ENCODE measurements at regions not wholly inside any gene's neighbourhood (a gene's known extent, or its start where the extent isn't known, plus 50 kb on each side); places are given as distances from the start of the nearest gene placed in this dataset.

GRCh38 chr6:137717074-137718073 is 149.7 kb upstream of the TNFAIP3 start (continued):
- no peak for TF ChIP-seq POLR2AphosphoS2 (IDR thresholded peaks at IDR 0.05; ENCODE audit: low read depth, low read length)
- TF ChIP-seq REST (IDR thresholded peaks at IDR 0.05; ENCODE audit: low read depth, low read length) = no peak
- TF ChIP-seq, protein P1, sequence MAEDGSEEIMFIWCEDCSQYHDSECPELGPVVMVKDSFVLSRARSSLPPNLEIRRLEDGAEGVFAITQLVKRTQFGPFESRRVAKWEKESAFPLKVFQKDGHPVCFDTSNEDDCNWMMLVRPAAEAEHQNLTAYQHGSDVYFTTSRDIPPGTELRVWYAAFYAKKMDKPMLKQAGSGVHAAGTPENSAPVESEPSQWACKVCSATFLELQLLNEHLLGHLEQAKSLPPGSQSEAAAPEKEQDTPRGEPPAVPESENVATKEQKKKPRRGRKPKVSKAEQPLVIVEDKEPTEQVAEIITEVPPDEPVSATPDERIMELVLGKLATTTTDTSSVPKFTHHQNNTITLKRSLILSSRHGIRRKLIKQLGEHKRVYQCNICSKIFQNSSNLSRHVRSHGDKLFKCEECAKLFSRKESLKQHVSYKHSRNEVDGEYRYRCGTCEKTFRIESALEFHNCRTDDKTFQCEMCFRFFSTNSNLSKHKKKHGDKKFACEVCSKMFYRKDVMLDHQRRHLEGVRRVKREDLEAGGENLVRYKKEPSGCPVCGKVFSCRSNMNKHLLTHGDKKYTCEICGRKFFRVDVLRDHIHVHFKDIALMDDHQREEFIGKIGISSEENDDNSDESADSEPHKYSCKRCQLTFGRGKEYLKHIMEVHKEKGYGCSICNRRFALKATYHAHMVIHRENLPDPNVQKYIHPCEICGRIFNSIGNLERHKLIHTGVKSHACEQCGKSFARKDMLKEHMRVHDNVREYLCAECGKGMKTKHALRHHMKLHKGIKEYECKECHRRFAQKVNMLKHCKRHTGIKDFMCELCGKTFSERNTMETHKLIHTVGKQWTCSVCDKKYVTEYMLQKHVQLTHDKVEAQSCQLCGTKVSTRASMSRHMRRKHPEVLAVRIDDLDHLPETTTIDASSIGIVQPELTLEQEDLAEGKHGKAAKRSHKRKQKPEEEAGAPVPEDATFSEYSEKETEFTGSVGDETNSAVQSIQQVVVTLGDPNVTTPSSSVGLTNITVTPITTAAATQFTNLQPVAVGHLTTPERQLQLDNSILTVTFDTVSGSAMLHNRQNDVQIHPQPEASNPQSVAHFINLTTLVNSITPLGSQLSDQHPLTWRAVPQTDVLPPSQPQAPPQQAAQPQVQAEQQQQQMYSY (CRISPR knock-in tag; IDR thresholded peaks at IDR 0.05) = no peak
- no peak for TF ChIP-seq YBX1 (IDR thresholded peaks at IDR 0.05)
- TF ChIP-seq, protein P2, sequence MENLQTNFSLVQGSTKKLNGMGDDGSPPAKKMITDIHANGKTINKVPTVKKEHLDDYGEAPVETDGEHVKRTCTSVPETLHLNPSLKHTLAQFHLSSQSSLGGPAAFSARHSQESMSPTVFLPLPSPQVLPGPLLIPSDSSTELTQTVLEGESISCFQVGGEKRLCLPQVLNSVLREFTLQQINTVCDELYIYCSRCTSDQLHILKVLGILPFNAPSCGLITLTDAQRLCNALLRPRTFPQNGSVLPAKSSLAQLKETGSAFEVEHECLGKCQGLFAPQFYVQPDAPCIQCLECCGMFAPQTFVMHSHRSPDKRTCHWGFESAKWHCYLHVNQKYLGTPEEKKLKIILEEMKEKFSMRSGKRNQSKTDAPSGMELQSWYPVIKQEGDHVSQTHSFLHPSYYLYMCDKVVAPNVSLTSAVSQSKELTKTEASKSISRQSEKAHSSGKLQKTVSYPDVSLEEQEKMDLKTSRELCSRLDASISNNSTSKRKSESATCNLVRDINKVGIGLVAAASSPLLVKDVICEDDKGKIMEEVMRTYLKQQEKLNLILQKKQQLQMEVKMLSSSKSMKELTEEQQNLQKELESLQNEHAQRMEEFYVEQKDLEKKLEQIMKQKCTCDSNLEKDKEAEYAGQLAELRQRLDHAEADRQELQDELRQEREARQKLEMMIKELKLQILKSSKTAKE (IDR thresholded peaks at IDR 0.05; ENCODE audit: low read depth, poor library complexity, severe bottlenecking) = no peak
- TF ChIP-seq ZNF217 (IDR thresholded peaks at IDR 0.05) = no peak
- TF ChIP-seq MEF2A (IDR thresholded peaks at IDR 0.05; ENCODE audit: insufficient read depth, low read depth, low read length) = no peak
- TF ChIP-seq DPF2 (IDR thresholded peaks at IDR 0.05) = peak; percentile 67; the same call in 1 of the 2 replicates
- no peak for TF ChIP-seq YY1 (IDR thresholded peaks at IDR 0.05; ENCODE audit: low read depth, low read length)
- TF ChIP-seq USF1 (IDR thresholded peaks at IDR 0.05; ENCODE audit: borderline replicate concordance, extremely low read length, insufficient read depth, low read depth, low read length) = no peak
- no peak for TF ChIP-seq MYC (IDR thresholded peaks at IDR 0.05; ENCODE audit: insufficient read depth, insufficient read length, insufficient replicate concordance, low read length, severe bottlenecking)
- no peak for TF ChIP-seq HCFC1 (IDR thresholded peaks at IDR 0.05; ENCODE audit: low read length)
- no peak; the same call in 1 of the 2 replicates for TF ChIP-seq RAD51 (IDR thresholded peaks at IDR 0.05)
- TF ChIP-seq CBX5 (IDR thresholded peaks at IDR 0.05; ENCODE audit: low read depth) = no peak
- TF ChIP-seq SMAD5 (IDR thresholded peaks at IDR 0.05; ENCODE audit: low read depth) = no peak
- no peak for TF ChIP-seq RELA (IDR thresholded peaks at IDR 0.05; ENCODE audit: borderline replicate concordance, partially characterized antibody)
- peak; percentile 71; the same call in 1 of the 2 replicates for TF ChIP-seq RUNX3 (IDR thresholded peaks at IDR 0.05; ENCODE audit: low read length)
- no peak for TF ChIP-seq FOXM1 (IDR thresholded peaks at IDR 0.05; ENCODE audit: low read depth, low read length)
